ENCODE measurements at regions not wholly inside any gene's neighbourhood (a gene's known extent, or its start where the extent isn't known, plus 50 kb on each side); places are given as distances from the start of the nearest gene placed in this dataset.

GRCh38 chr5:173764332-173765028 is 123.7 kb upstream of the CPEB4 start:
- TF ChIP-seq CTCF (IDR thresholded peaks at IDR 0.05), result no peak
- no peak for TF ChIP-seq POLR2AphosphoS5 (IDR thresholded peaks at IDR 0.05)
- TF ChIP-seq EP300 (IDR thresholded peaks at IDR 0.05), result no peak
- no peak for TF ChIP-seq POLR2A (IDR thresholded peaks at IDR 0.05)
- no peaks in the 10 kb centered on the region for H3K36me3 ChIP-seq
- no peak overlapping the region for H3K4me3 ChIP-seq
- DNase-seq (ENCODE audit: low spot score in 2 of 2), result peak; percentile 86 to 89
- H3K27me3 ChIP-seq, result no peaks in the 10 kb centered on the region
- WGBS, result 32% methylated on average over 12 of the region's 13 CpGs
- H3K9me3 ChIP-seq, result no peaks in the 10 kb centered on the region
- peak overlapping the region; percentile 64 for H3K27ac ChIP-seq
- H3K4me1 ChIP-seq, result peaks cover 32% of the 10 kb centered on the region

- no peak for DNase-seq (ENCODE audit: low spot score in 2 of 2)
- Histone ChIP-seq H3K4me1 (peaks cover 32% of the 10 kb centered on the region), H3K27me3 (no peaks in the 10 kb centered on the region), H3K9me3 (no peaks in the 10 kb centered on the region), H3K27ac (peak overlapping the region; percentile 64), H3K4me3 (no peak overlapping the region), H3K36me3 (no peaks in the 10 kb centered on the region)
- TF ChIP-seq CTCF (IDR thresholded peaks at IDR 0.05) (no peak), POLR2A (IDR thresholded peaks at IDR 0.05) (no peak), POLR2AphosphoS5 (IDR thresholded peaks at IDR 0.05) (no peak), EP300 (IDR thresholded peaks at IDR 0.05) (no peak)
- 70% methylated on average over 9 of the region's 9 CpGs for WGBS
These were observed 123.0 kb upstream of the CPEB4 start for GRCh38 chr5:173765029-173765644.

GRCh38 chr5:173765661-173766060 is 122.5 kb upstream of the CPEB4 start:
- TF ChIP-seq POLR2AphosphoS5 (IDR thresholded peaks at IDR 0.05), result no peak
- no peak for TF ChIP-seq EP300 (IDR thresholded peaks at IDR 0.05)
- no peak for TF ChIP-seq CTCF (IDR thresholded peaks at IDR 0.05)
- TF ChIP-seq POLR2A (IDR thresholded peaks at IDR 0.05), result no peak
- WGBS, result 71% methylated on average over 6 of the region's 6 CpGs
- no peaks in the 10 kb centered on the region for H3K9me3 ChIP-seq
- H3K36me3 ChIP-seq, result no peaks in the 10 kb centered on the region
- H3K27me3 ChIP-seq, result no peaks in the 10 kb centered on the region
- H3K27ac ChIP-seq, result peak overlapping the region; percentile 65
- no peak overlapping the region for H3K4me3 ChIP-seq
- peaks cover 32% of the 10 kb centered on the region for H3K4me1 ChIP-seq
- no peak for DNase-seq (ENCODE audit: low spot score in 2 of 2)

- WGBS, result 54% methylated on average over 12 of the region's 12 CpGs
- no peak overlapping the region for H3K27ac ChIP-seq
These were observed 120.4 kb upstream of the CPEB4 start for GRCh38 chr5:173767574-173768266.

More at GRCh38 chr5:173767574-173768266, 120.4 kb upstream of the CPEB4 start:
- Histone ChIP-seq H3K36me3 (no peaks in the 10 kb centered on the region), H3K9me3 (no peaks in the 10 kb centered on the region), H3K4me3 (no peak overlapping the region), H3K27me3 (no peaks in the 10 kb centered on the region), H3K4me1 (peaks cover 32% of the 10 kb centered on the region)
- TF ChIP-seq POLR2AphosphoS5 (IDR thresholded peaks at IDR 0.05), result no peak
- TF ChIP-seq EP300 (IDR thresholded peaks at IDR 0.05), result no peak
- no peak for TF ChIP-seq POLR2A (IDR thresholded peaks at IDR 0.05)
- no peak for TF ChIP-seq CTCF (IDR thresholded peaks at IDR 0.05)
- DNase-seq (ENCODE audit: low spot score in 2 of 2), result no peak

Data from suprapubic skin (tissue), 4 donors.